SU-DHL-6 (cell line): ENCODE measurements at regions not wholly inside any gene's neighbourhood (a gene's known extent, or its start where the extent isn't known, plus 50 kb on each side); places are given as distances from the start of the nearest gene placed in this dataset.
A peak's percentile ranks its signal among the peaks of the same experiment; 100 is the strongest.

ENCODE experiments used
- H2AFZ ChIP-seq: fragments of 200-600 bp; sonication (generic); 2 replicates; pipeline ENCODE4 v1.6.1; 2014; ENCODE audit warnings: low read depth, mild to moderate bottlenecking, moderate library complexity, mixed read lengths, antibody characterized with exemption, low read length; ENCODE audit not compliant: severe bottlenecking
- H3F3A ChIP-seq: fragments of 200-600 bp; shearing (Covaris generic); 2 replicates; pipeline ENCODE4 v1.6.0; 2016; ENCODE audit warnings: antibody characterized with exemption, mild to moderate bottlenecking; ENCODE audit not compliant: insufficient read depth
- H3K27ac ChIP-seq: fragments of 200-600 bp; sonication (generic); 2 replicates; pipeline ENCODE4 v1.5.1; 2016; ENCODE audit warnings: low read depth, mild to moderate bottlenecking, low read length, moderate library complexity, mixed read lengths
- H3K27me3 ChIP-seq: fragments of 200-600 bp; sonication (generic), shearing (Covaris generic); 2 replicates; pipeline ENCODE4 v1.6.0; 2014; ENCODE audit warnings: mild to moderate bottlenecking, low read length
- H3K36me3 ChIP-seq: fragments of 200-600 bp; sonication (generic); 2 replicates; pipeline ENCODE4 v1.6.1; 2014; ENCODE audit warnings: mild to moderate bottlenecking, low read length, mixed read lengths
- H3K4me2 ChIP-seq: fragments of 300-600, 200-600 bp; shearing (Covaris generic), sonication (generic); 2 replicates; pipeline ENCODE4 v1.6.0; 2014; ENCODE audit warnings: low read length, low read depth, mild to moderate bottlenecking; ENCODE audit not compliant: poor library complexity, severe bottlenecking
- H3K4me3 ChIP-seq: fragments of 200-600 bp; sonication (generic); 2 replicates; pipeline ENCODE4 v1.5.1; 2014; ENCODE audit warnings: antibody characterized with exemption, low read length, mild to moderate bottlenecking, mixed read lengths; ENCODE audit not compliant: insufficient read depth, poor library complexity, severe bottlenecking
- H3K79me2 ChIP-seq: fragments of 200-600 bp; sonication (generic); 2 replicates; pipeline ENCODE4 v1.6.1; 2014; ENCODE audit warnings: mild to moderate bottlenecking, low read length, moderate library complexity; ENCODE audit not compliant: insufficient read depth
- H3K9ac ChIP-seq: fragments of 200-600 bp; sonication (generic); 2 replicates; pipeline ENCODE4 v1.7.0; 2014; ENCODE audit warnings: mild to moderate bottlenecking, low read length
- H3K9me2 ChIP-seq: fragments of 200-600 bp; sonication (generic); replicated peaks from 2 replicates; pipeline ENCODE4 v1.6.1; 2014; ENCODE audit warnings: low read length; ENCODE audit not compliant: insufficient read depth
- H3K9me3 ChIP-seq: fragments of 200-600 bp; sonication (generic); 2 replicates; pipeline ENCODE4 v1.6.1; 2014; ENCODE audit warnings: low read length, mixed read lengths; ENCODE audit not compliant: insufficient read depth
- H4K20me1 ChIP-seq: fragments of 200-600 bp; sonication (generic); 2 replicates; pipeline ENCODE4 v1.6.1; 2014; ENCODE audit warnings: low read depth, mild to moderate bottlenecking, antibody characterized with exemption, low read length, moderate library complexity, mixed read lengths
- CTCF ChIP-seq: fragments of 200-600 bp; sonication (generic); IDR thresholded peaks from one replicate; pipeline ENCODE4 v1.5.1; 2017; ENCODE audit warnings: antibody characterized with exemption, mild to moderate bottlenecking, low read length, moderate library complexity; ENCODE audit not compliant: insufficient read depth, poor library complexity, severe bottlenecking
- EZH2phosphoT487 ChIP-seq: fragments of 200-600 bp; sonication (generic), shearing (Covaris generic); conservative IDR thresholded peaks from 2 replicates; pipeline ENCODE4 v1.6.1; 2018; ENCODE audit warnings: mild to moderate bottlenecking, antibody characterized with exemption, low read length, moderate library complexity, mixed read lengths

GRCh38 chr11:128174465-128175291 lies 412.7 kb downstream of the ETS1 start:
- no peaks in the 10 kb centered on the region for H3K9me3 ChIP-seq
- H3K27me3 ChIP-seq = no peaks in the 10 kb centered on the region
- no peaks in the 10 kb centered on the region for H3K9me2 ChIP-seq
- H3K9ac ChIP-seq = no peak overlapping the region
- no peaks in the 10 kb centered on the region for H3F3A ChIP-seq
- no peak overlapping the region for H2AFZ ChIP-seq
- no peaks in the 10 kb centered on the region for H3K36me3 ChIP-seq
- TF ChIP-seq EZH2phosphoT487 (no peak), CTCF (no peak)
- no peak overlapping the region for H3K4me2 ChIP-seq
- H3K79me2 ChIP-seq = no peaks in the 10 kb centered on the region
- H3K27ac ChIP-seq = no peak overlapping the region
- H3K4me3 ChIP-seq = no peak overlapping the region
- no peaks in the 10 kb centered on the region for H4K20me1 ChIP-seq

- no peaks in the 10 kb centered on the region for H3F3A ChIP-seq
- H3K79me2 ChIP-seq = no peaks in the 10 kb centered on the region
- H3K36me3 ChIP-seq = no peaks in the 10 kb centered on the region
- no peak overlapping the region for H2AFZ ChIP-seq
- no peaks in the 10 kb centered on the region for H3K27me3 ChIP-seq
- no peak overlapping the region for H3K4me2 ChIP-seq
- no peaks in the 10 kb centered on the region for H4K20me1 ChIP-seq
- TF ChIP-seq EZH2phosphoT487 = no peak
- TF ChIP-seq CTCF = peak; percentile 26
- H3K9me2 ChIP-seq = no peaks in the 10 kb centered on the region
- H3K9me3 ChIP-seq = no peaks in the 10 kb centered on the region
- no peak overlapping the region for H3K9ac ChIP-seq
- H3K4me3 ChIP-seq = no peak overlapping the region
- H3K27ac ChIP-seq = no peak overlapping the region
These were observed 415.1 kb downstream of the ETS1 start for GRCh38 chr11:128172046-128172878.

DNA sequence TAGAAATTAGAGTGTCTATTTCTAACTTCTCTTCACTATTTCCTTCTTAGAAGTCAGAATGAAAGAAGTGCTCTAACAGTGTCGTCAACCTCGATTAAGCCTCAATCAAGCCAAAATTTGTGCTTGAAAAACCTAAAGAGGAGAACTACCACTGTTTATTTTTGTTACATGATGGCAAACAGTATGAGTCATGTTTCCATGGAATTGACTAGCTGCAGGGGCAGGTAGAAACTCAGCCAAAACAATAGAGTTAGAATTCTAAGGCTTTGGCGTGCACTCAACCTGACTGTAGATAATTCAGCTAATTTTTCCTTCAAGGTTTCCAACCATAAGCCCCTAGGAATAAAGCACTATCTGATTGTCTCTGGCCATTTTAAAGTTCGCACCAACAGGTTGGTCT lies 415.9 kb downstream of the ETS1 start:
- Histone ChIP-seq H3K27ac (no peak overlapping the region), H3K4me2 (no peak overlapping the region), H3K9me3 (no peaks in the 10 kb centered on the region), H3K79me2 (no peaks in the 10 kb centered on the region), H3K9me2 (no peaks in the 10 kb centered on the region), H3K4me3 (no peak overlapping the region), H3K36me3 (no peaks in the 10 kb centered on the region), H3K9ac (no peak overlapping the region), H3K27me3 (no peaks in the 10 kb centered on the region), H3F3A (no peaks in the 10 kb centered on the region), H2AFZ (no peak overlapping the region), H4K20me1 (no peaks in the 10 kb centered on the region)
- TF ChIP-seq EZH2phosphoT487 (no peak), CTCF (no peak)
